SK-N-SH (cell line): ENCODE measurements at regions not wholly inside any gene's neighbourhood (a gene's known extent, or its start where the extent isn't known, plus 50 kb on each side); places are given as distances from the start of the nearest gene placed in this dataset.

ENCODE experiments used
- CTCF ChIA-PET: fragments of 300-600, 350-600 bp; formaldehyde crosslinking; extraction: SDS; loops from one replicate; lab custom pipeline; 2021; lab: Yijun Ruan, JAX
- POLR2A ChIA-PET: fragments of 350-600 bp; sonication (Branson Sonifier 250); formaldehyde crosslinking; extraction: SDS; loops from one replicate; lab custom pipeline; 2020; ENCODE audit warnings: antibody characterized with exemption, inconsistent platforms; lab: Yijun Ruan, JAX
- DNase-seq: peaks from one replicate; pipeline ENCODE4 v3.0.0; 2012
- H2AFZ ChIP-seq: fragments of 200-600 bp; sonication (generic); 2 replicates; pipeline ENCODE4 v1.8.1; 2016; ENCODE audit warnings: antibody characterized with exemption, mild to moderate bottlenecking, low read depth
- H3F3A ChIP-seq: fragments of 200-600 bp; sonication (generic); replicated peaks from 2 replicates; pipeline ENCODE3; 2016; ENCODE audit warnings: antibody characterized with exemption, mild to moderate bottlenecking; ENCODE audit not compliant: insufficient read depth
- H3K27ac ChIP-seq, 2 experiments: fragments of 200-500 bp in 1 of 2; fragments of 200-600 bp in 1 of 2; sonication (Bioruptor generic) in 1 of 2; sonication (generic), shearing (Covaris generic) in 1 of 2; 2 replicates each; pipeline versions ENCODE4 v1.5.1 to v1.6.1; 2014 to 2016; ENCODE audit warnings: low read depth in 2 of 2, inconsistent platforms in 1 of 2, low read length in 1 of 2, mild to moderate bottlenecking in 1 of 2, mixed read lengths in 1 of 2
- H3K27me3 ChIP-seq: fragments of 200-600 bp; sonication (generic), shearing (Covaris generic); 2 replicates; pipeline ENCODE4 v1.6.1; 2016; ENCODE audit warnings: mixed run types; ENCODE audit not compliant: insufficient read depth
- H3K36me3 ChIP-seq, 2 experiments: fragments of 200-500 bp in 1 of 2; fragments of 200-600 bp in 1 of 2; sonication (Bioruptor generic) in 1 of 2; sonication (generic) in 1 of 2; replicated peaks in 1 of 2; 2 replicates each; pipeline versions ENCODE3 to v1.5.1; 2014 to 2016; ENCODE audit warnings: low read length in 1 of 2, mild to moderate bottlenecking in 1 of 2; ENCODE audit not compliant: insufficient read depth in 2 of 2, control insufficient read depth in 1 of 2
- H3K4me1 ChIP-seq, 2 experiments: fragments of 200-500 bp in 1 of 2; fragments of 200-600 bp in 1 of 2; sonication (Bioruptor generic) in 1 of 2; sonication (generic), shearing (Covaris generic) in 1 of 2; 2 replicates each; pipeline versions ENCODE4 v1.5.1 to v1.6.1; 2014 to 2016; ENCODE audit warnings: low read depth in 1 of 2, low read length in 1 of 2, mixed run types in 1 of 2; ENCODE audit not compliant: insufficient read depth in 2 of 2, control insufficient read depth in 1 of 2
- H3K4me2 ChIP-seq: fragments of 200-600 bp; sonication (generic), shearing (Covaris generic); 2 replicates; pipeline ENCODE4 v1.6.1; 2017; ENCODE audit warnings: mixed run types
- H3K4me3 ChIP-seq, 2 experiments: fragments of 200-500 bp in 1 of 2; fragments of 200-600 bp in 1 of 2; sonication (Bioruptor generic) in 1 of 2; sonication (generic), shearing (Covaris generic) in 1 of 2; 2 replicates each; pipeline versions ENCODE4 v1.5.1 to v1.8.1; 2014 to 2016; ENCODE audit warnings: low read depth in 2 of 2, inconsistent platforms in 1 of 2, low read length in 1 of 2, mild to moderate bottlenecking in 1 of 2, mixed read lengths in 1 of 2, moderate library complexity in 1 of 2
- H3K79me2 ChIP-seq: fragments of 200-600 bp; sonication (generic); 2 replicates; pipeline ENCODE4 v1.8.1; 2017; ENCODE audit warnings: mild to moderate bottlenecking; ENCODE audit not compliant: insufficient read depth
- H3K9ac ChIP-seq: fragments of 200-600 bp; sonication (generic); 2 replicates; pipeline ENCODE4 v1.6.1; 2017; ENCODE audit warnings: mixed run types
- H3K9me2 ChIP-seq: fragments of 200-600 bp; sonication (generic); 2 replicates; pipeline ENCODE4 v1.6.1; 2017; ENCODE audit warnings: mixed run types
- H3K9me3 ChIP-seq: fragments of 200-600 bp; sonication (generic); 2 replicates; pipeline ENCODE4 v1.6.1; 2017; ENCODE audit warnings: mixed run types, mild to moderate bottlenecking, moderate library complexity
- H4K20me1 ChIP-seq: fragments of 200-600 bp; sonication (generic); 2 replicates; pipeline ENCODE4 v1.6.1; 2017; ENCODE audit warnings: mild to moderate bottlenecking, mixed run types; ENCODE audit not compliant: insufficient read depth
- CHD2 ChIP-seq: fragments of 150-350 bp; IDR thresholded peaks from 2 replicates; pipeline ENCODE4 v1.6.1; 2018; ENCODE audit warnings: low read length; ENCODE audit not compliant: partially characterized antibody
- EZH2phosphoT487 ChIP-seq: fragments of 200-600 bp; sonication (generic); IDR thresholded peaks from 2 replicates; pipeline ENCODE4 v1.6.1; 2017; ENCODE audit warnings: low read depth, mixed run types, mild to moderate bottlenecking, antibody characterized with exemption, moderate library complexity, borderline replicate concordance
- FOXM1 ChIP-seq: IDR thresholded peaks from 2 replicates; pipeline ENCODE4 v1.4.0; 2012; ENCODE audit warnings: low read depth, mild to moderate bottlenecking
- MXI1 ChIP-seq: IDR thresholded peaks from 2 replicates; pipeline ENCODE4 v1.6.1; 2012; ENCODE audit warnings: mild to moderate bottlenecking, low read depth, low read length, improper control_type of control experiment
- NFIC ChIP-seq: IDR thresholded peaks from 2 replicates; pipeline ENCODE4 v1.4.0; 2012; ENCODE audit warnings: borderline replicate concordance
- NRF1 ChIP-seq: IDR thresholded peaks from 2 replicates; pipeline ENCODE4 v1.6.1; 2012; ENCODE audit warnings: low read depth, mild to moderate bottlenecking, low read length
- POLR2AphosphoS5 ChIP-seq: IDR thresholded peaks from 2 replicates; pipeline ENCODE4 v1.6.1; 2012; ENCODE audit warnings: low read depth, low read length
- RFX5 ChIP-seq: IDR thresholded peaks from 2 replicates; pipeline ENCODE4 v1.6.1; 2012; ENCODE audit warnings: mild to moderate bottlenecking, improper control_type of control experiment, low read length
- SIN3A ChIP-seq: IDR thresholded peaks from 2 replicates; pipeline ENCODE4 v1.6.1; 2012; ENCODE audit warnings: low read depth, mild to moderate bottlenecking, low read length, moderate library complexity, borderline replicate concordance
- SMC3 ChIP-seq: IDR thresholded peaks from 2 replicates; pipeline ENCODE4 v1.6.1; 2012; ENCODE audit warnings: low read depth, low read length, improper control_type of control experiment
- TAF1 ChIP-seq: IDR thresholded peaks from 2 replicates; pipeline ENCODE4 v1.6.1; 2012; ENCODE audit warnings: low read depth, mild to moderate bottlenecking, low read length, moderate library complexity, borderline replicate concordance
- WGBS: methylation state at CpG from one replicate; pipeline ENCODE4 v1.1.6; 2017; ENCODE audit warnings: low lambda C conversion rate; 5-methylcytosine and 5-hydroxymethylcytosine counted together
- TF ChIP-seq, protein P1 (sequence below): IDR thresholded peaks from 2 replicates; pipeline ENCODE4; 2012
- TF ChIP-seq, protein P2 (sequence below): IDR thresholded peaks from 2 replicates; pipeline ENCODE4 v1.4.0; 2012; ENCODE audit warnings: low read depth, borderline replicate concordance
- TF ChIP-seq, protein P3 (sequence below): IDR thresholded peaks from 2 replicates; pipeline ENCODE4 v1.4.0; 2012; ENCODE audit warnings: low read depth, borderline replicate concordance

DNA sequence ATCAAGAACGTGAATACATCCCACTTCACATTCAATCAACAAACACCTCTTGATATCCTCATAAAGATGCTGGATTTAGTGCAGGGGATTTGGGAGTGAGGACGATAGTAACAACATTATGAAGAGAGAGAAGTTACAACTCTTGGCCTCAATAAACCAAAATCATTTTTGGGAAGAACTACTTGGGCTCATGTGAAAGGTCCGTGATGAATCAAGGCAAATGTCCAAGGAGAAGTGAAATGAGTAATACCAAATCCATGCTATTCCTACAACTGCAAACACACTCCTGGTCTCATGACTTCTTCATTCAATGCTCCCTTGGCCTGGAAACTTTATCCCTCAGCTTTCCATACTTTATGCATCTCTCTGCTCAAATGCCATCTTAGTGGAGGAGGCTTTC, 162.0 kb upstream of the LMNTD1 start:
- no peaks in the 10 kb centered on the region; the same call in 1 of the 2 replicates for H3K9me2 ChIP-seq
- H3K9ac ChIP-seq = no peak overlapping the region
- H3K4me2 ChIP-seq = no peak overlapping the region
- no peaks in the 10 kb centered on the region for H4K20me1 ChIP-seq
- TF ChIP-seq MXI1 = no peak
- CTCF ChIA-PET = interaction anchor here (1.0 kb wide), 1 partner anchor 9 kb away, joined by 4 read pairs; no protein-coding TSS in a partner anchor
- no peaks in the 10 kb centered on the region for H3K27me3 ChIP-seq
- no peaks in the 10 kb centered on the region for H3F3A ChIP-seq
- no peaks in the 10 kb centered on the region; a peak in 1 of 4 replicates for H3K4me1 ChIP-seq
- H3K4me3 ChIP-seq = no peak overlapping the region
- H3K36me3 ChIP-seq = no peaks in the 10 kb centered on the region
- no peak for DNase-seq
- WGBS = 88% methylated on average over 3 of the region's 3 CpGs
- no peaks in the 10 kb centered on the region; the same call in 1 of the 2 replicates for H3K9me3 ChIP-seq
- no peak overlapping the region for H2AFZ ChIP-seq
- POLR2A ChIA-PET = no interaction called here
- no peak overlapping the region for H3K27ac ChIP-seq
- no peaks in the 10 kb centered on the region for H3K79me2 ChIP-seq

DNA sequence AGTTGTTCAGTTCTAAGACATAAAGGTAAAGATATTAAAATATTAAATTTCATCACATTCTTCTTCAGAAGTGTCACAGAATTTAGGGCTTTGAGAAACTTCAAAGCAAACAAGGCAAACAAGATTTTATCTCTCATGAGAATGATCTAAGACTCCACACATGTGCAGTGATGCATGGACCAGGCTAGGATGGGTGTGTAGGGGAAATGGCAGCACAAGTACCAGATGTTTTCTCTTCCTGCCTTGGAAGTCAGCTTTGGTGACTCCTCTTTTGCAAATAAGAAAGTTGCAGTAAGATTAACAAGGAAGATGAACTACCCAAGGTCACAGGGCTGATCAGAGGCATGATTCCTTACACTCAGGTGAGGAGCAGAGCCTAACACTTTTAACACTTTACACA, 163.8 kb upstream of the LMNTD1 start:
- ChIA-PET POLR2A (no interaction called here), CTCF (no interaction called here)
- Histone ChIP-seq H3K27ac (no peak overlapping the region), H3K9ac (no peak overlapping the region), H3F3A (no peaks in the 10 kb centered on the region), H4K20me1 (no peaks in the 10 kb centered on the region), H3K4me1 (no peaks in the 10 kb centered on the region; a peak in 1 of 4 replicates), H3K4me2 (no peak overlapping the region), H3K4me3 (no peak overlapping the region), H3K79me2 (no peaks in the 10 kb centered on the region), H3K36me3 (no peaks in the 10 kb centered on the region), H3K9me3 (no peaks in the 10 kb centered on the region), H2AFZ (no peak overlapping the region), H3K27me3 (no peaks in the 10 kb centered on the region), H3K9me2 (no peaks in the 10 kb centered on the region)
- TF ChIP-seq, protein P1, sequence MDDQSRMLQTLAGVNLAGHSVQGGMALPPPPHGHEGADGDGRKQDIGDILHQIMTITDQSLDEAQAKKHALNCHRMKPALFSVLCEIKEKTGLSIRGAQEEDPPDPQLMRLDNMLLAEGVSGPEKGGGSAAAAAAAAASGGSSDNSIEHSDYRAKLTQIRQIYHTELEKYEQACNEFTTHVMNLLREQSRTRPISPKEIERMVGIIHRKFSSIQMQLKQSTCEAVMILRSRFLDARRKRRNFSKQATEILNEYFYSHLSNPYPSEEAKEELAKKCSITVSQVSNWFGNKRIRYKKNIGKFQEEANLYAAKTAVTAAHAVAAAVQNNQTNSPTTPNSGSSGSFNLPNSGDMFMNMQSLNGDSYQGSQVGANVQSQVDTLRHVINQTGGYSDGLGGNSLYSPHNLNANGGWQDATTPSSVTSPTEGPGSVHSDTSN = no peak
- TF ChIP-seq SIN3A = no peak
- no peak for TF ChIP-seq RFX5
- TF ChIP-seq NFIC = no peak
- no peak for TF ChIP-seq EZH2phosphoT487
- no peak for TF ChIP-seq NRF1
- no peak for TF ChIP-seq SMC3
- TF ChIP-seq TAF1 = no peak
- no peak for TF ChIP-seq CHD2
- TF ChIP-seq FOXM1 = no peak
- no peak for TF ChIP-seq MXI1
- TF ChIP-seq, protein P2, sequence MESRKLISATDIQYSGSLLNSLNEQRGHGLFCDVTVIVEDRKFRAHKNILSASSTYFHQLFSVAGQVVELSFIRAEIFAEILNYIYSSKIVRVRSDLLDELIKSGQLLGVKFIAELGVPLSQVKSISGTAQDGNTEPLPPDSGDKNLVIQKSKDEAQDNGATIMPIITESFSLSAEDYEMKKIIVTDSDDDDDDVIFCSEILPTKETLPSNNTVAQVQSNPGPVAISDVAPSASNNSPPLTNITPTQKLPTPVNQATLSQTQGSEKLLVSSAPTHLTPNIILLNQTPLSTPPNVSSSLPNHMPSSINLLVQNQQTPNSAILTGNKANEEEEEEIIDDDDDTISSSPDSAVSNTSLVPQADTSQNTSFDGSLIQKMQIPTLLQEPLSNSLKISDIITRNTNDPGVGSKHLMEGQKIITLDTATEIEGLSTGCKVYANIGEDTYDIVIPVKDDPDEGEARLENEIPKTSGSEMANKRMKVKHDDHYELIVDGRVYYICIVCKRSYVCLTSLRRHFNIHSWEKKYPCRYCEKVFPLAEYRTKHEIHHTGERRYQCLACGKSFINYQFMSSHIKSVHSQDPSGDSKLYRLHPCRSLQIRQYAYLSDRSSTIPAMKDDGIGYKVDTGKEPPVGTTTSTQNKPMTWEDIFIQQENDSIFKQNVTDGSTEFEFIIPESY = no peak
- TF ChIP-seq POLR2AphosphoS5 = no peak
- TF ChIP-seq, protein P3, sequence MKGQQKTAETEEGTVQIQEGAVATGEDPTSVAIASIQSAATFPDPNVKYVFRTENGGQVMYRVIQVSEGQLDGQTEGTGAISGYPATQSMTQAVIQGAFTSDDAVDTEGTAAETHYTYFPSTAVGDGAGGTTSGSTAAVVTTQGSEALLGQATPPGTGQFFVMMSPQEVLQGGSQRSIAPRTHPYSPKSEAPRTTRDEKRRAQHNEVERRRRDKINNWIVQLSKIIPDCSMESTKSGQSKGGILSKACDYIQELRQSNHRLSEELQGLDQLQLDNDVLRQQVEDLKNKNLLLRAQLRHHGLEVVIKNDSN = no peak
- no peak for DNase-seq
